TTC549 (cell line): ENCODE measurements at regions not wholly inside any gene's neighbourhood (a gene's known extent, or its start where the extent isn't known, plus 50 kb on each side); places are given as distances from the start of the nearest gene placed in this dataset.

Source experiments
- FAIRE-seq: peaks from 2 replicates; lab custom pipeline; 2012; peaks lifted over from hg19 to GRCh38; lab: Jason Lieb, UNC

DNA sequence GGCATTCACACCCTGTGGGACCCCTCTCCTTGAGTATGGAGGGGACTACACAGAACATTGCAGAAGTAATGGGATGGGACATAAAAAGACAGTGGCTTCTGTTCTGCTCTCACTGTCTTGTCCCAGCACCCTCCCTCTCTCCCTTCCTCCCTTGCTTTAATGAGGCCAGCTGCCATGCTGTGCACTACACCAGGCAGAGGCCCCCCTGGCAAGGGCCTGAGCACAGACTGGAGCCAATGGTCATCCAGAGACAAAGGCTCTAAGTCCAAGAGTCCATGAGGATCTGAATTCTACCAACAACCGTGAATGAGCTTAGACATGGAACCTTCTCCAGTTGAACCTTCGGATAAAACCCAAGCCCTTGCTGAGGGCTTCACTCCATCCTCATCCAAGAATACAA is 263.0 kb downstream of the NDUFA10 start:
- no peak for FAIRE-seq

- no peak for FAIRE-seq
Observed at GRCh38 chr2:239760596-239760995, 264.5 kb downstream of the NDUFA10 start.

GRCh38 chr2:239758279-239758877 is 266.8 kb downstream of the NDUFA10 start:
- no peak for FAIRE-seq

- FAIRE-seq: no peak
Observed at GRCh38 chr2:239756790-239757760, 268.1 kb downstream of the NDUFA10 start.

DNA sequence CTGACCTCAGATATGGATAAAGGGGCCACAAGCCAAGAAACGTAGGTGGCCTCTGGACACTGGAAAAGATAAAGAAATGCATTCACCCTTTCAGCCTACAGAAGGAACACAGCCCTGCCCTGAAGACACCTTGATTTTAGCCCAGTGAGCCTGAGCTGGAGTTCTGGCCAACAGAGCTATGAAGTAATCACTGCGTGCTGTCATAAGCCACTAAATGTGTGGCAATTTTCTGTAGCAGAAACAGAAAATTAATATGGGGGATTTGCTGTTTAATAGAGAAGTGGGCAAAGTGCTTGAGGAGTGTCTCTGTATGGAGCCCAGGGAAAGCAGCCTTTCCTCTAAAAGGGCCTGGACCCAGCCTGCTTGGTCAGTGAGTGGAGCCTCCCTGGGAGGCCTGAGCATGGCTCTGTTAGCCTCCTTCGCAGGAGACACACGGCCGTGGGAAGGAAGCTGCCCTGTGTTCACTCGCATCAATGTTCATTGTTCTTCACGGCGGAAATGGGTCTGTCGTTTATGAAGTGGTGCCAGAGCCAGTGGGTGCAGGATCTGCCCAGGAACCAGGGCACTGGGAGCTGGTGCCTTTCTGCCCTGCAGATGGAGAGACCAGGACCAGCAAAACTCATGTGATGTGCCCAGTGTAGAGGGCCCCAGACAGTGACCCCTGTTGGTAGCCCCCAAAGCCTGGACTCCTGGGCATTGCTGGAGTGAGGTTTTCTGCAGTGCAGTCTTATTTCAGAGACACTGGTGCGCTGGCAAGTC is 268.9 kb downstream of the NDUFA10 start:
- no peak for FAIRE-seq

DNA sequence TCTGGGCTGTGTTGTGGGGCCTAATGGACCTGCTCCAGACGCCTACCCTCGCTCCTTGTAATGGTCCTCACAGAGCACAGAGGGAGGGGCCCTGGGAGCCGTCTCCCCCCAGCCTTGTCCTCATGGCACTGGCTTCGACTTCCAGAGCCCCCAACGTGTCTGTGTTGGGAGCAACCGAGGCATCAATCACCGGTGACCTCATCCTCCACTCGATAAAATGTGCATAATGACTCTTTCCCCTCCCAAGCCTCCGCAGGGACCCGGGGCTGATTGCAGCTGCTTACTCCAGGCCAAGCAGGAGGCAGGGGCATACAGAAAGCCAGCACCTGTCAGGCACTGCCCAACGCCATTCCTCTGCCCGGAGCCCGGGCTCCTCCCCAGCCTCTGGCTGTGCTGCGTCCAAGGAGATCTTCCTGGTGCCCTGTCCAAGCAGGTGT is 271.7 kb downstream of the NDUFA10 start:
- FAIRE-seq: no peak

DNA sequence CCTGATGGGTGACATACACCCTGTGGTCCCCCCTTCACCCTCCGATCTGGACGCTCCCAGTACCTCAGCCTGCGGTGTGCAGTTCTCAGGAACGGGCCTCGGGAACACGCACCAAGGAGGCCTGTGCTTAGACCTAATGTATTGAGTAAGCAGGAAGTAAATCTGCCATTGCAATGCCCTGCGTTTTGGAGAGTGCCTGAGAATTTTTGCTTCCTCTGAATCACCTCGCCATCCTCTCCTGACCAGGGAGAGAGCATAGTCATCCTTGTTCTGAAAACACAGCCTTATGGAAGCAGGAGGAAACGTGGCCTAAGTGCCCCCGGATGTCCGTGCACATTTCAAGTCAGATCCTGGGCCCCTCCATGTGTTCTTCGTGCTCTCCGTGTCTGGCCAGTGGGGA is 272.2 kb downstream of the NDUFA10 start:
- no peak for FAIRE-seq

GRCh38 chr2:239751679-239752355 is 273.3 kb downstream of the NDUFA10 start:
- no peak for FAIRE-seq

DNA sequence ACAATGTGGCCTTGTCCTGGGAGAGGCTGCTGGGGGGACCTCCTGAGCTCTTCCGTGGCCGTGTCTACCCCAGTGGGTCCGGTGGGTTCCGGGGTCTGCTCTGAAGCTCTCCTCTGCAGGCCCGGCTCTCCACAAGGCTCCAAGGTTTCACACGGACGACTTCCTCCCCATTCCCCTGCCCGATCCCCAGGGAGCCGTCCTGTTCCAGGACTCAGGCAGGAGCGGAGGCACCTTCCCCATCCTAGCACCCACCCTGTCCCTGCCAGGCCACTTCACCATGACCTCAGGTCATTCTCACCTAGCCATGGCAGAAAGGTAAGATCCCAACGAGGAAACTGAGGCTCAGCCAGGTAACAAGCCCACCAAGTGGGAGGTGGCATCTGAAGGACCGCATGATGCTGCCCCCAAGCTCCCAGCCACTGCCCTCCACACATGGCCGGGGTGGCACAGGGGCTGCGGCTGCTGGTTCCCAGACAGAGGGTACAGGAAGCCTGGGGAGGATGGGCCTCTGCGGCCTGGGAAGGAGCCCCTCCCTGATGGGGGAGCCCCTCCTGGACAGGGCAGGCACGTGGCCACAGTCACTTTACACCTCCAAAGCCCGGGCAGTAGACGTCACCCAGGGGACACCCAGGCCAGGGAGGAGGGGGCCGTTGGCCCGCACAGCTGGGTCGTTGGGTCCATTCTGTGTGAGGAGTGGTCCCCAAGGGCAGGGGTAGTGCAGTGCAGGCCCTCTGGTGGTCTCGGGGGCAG is 274.0 kb downstream of the NDUFA10 start:
- FAIRE-seq: no peak

DNA sequence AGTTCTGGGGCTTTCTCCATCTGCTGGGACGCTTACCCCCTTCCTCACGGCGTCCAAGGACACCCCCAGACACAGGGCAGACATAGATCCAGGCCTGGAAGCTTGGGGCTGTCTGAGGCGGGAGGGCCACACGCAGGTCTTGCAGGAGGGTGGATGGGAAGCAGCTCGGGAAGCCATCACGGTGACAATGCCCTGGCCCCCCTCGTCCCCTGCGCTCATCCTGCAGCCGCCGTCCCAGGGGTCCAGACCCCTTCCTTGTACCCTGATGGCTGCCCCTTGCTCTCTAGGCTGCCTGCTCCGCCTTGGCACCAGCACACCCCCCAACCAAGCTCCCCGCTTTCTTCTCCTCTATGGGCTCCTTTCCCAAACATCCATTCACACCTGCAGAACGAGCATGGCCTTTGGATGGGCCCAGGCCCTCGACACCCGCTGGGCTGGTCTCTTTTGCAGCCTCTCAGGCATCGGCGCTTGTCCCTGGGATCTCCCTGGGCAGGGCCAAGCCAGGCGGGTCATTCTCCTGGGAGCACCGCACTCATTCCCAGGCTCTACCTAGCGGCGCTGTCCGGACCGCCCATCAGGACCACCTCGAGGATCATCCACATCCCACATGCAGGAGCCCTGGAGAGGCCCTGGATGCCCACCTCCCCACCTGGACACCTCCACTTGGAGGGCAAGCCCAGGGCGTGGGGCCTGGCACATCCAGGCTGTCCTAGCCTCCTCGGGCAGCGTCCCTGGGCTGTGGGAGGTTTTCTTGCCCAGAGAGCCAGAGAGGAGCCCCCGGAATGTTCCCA is 274.9 kb downstream of the NDUFA10 start:
- no peak for FAIRE-seq

GRCh38 chr2:239749272-239749873 is 275.8 kb downstream of the NDUFA10 start:
- no peak for FAIRE-seq

DNA sequence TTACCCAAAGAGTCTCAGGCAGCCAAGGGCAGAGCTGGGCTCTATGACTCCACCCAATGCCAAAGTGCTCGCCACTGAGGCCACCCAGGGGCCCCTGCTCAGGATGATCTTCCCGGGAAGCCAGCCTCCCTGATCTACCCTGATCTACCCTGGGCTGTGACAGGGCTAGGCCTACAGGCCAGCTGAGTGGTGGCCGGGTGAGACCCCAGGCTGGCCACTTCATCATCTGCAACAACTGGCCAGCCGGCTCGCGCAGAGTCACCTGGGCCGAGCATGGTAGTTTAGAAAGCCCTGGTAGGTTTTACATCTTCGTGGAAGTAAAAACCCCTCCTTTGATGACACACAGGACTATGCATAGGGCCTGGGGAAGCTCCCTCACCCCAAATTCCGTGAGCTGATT is 276.3 kb downstream of the NDUFA10 start:
- FAIRE-seq: no peak

DNA sequence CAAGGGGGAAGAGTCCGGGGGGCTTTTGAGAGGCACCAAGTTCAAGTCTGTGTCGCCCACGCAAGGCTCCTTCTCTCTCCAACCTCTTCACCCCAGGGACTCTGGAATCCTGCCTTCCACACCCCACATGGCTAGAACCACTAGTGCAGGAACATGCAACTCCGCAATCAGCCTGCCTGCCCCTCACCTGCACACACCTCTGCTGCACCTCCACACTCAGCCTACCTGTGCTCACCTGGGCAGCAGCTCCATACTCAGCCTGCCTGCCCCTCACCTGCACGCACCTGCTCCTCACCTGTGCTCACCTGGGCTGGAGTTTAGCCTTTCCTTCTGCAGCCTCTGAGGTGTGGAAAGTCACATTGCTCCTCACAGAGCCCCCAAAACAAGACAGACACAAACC is 277.4 kb downstream of the NDUFA10 start:
- FAIRE-seq: no peak

DNA sequence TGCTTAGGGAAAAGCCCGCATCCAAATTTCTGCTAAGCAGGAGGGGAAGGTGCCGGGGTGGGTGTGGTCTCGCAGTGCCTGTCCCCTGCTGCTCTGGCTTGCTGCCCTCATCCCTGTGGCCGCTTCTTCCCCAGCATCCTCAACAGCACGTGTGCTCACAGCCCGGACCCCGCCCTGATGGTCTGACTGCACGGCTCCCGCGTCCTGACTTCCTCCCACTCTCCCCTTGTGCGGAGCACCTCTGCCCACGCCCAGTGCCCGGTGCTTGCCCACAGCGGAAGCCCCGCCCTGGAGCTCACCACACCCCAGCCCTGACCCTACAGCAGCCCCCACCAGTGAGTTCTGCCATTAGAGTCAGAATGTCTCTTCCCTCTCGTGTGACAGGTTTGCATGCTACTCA is 277.9 kb downstream of the NDUFA10 start:
- no peak for FAIRE-seq

DNA sequence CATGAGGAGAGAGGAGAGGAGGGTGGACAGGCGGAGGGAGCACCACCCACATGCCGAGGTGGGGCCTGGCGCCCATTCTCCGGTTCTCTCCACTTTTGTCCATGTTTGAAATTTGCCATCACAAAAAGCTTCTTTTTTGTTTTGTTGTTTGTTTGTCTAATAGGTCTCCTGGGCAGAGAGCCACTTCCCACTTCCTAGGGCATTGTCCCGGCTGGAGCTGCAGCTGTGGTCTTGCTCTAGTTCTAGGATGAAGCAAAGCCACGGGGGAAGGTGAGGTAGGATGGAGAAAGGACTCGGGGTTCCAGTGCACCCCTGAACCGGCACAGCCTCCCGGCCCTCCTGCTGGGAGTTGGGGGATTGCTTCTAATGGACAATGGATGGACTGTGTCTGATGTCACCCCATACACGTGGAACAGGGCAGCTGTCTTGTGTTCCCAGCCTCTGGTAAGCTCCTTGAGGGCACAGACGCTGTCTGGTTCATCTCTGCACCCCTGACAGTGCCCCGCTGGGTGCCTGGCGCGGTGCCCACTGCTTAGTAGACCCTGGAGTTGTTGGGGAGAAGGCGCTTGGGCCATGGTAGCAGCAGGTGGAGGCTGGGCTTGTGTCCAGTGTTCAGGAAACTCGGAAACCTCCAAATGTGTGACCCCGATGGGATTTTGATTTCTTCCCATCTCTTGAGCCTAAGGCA is 278.4 kb downstream of the NDUFA10 start:
- no peak for FAIRE-seq

GRCh38 chr2:239745386-239746227 is 279.5 kb downstream of the NDUFA10 start:
- FAIRE-seq: no peak

- FAIRE-seq: no peak
Observed at GRCh38 chr2:239744706-239745340, 280.3 kb downstream of the NDUFA10 start.

GRCh38 chr2:239743206-239743605 is 281.9 kb downstream of the NDUFA10 start:
- FAIRE-seq: no peak
